ENCODE measurements at regions not wholly inside any gene's neighbourhood (a gene's known extent, or its start where the extent isn't known, plus 50 kb on each side); places are given as distances from the start of the nearest gene placed in this dataset.

DNA sequence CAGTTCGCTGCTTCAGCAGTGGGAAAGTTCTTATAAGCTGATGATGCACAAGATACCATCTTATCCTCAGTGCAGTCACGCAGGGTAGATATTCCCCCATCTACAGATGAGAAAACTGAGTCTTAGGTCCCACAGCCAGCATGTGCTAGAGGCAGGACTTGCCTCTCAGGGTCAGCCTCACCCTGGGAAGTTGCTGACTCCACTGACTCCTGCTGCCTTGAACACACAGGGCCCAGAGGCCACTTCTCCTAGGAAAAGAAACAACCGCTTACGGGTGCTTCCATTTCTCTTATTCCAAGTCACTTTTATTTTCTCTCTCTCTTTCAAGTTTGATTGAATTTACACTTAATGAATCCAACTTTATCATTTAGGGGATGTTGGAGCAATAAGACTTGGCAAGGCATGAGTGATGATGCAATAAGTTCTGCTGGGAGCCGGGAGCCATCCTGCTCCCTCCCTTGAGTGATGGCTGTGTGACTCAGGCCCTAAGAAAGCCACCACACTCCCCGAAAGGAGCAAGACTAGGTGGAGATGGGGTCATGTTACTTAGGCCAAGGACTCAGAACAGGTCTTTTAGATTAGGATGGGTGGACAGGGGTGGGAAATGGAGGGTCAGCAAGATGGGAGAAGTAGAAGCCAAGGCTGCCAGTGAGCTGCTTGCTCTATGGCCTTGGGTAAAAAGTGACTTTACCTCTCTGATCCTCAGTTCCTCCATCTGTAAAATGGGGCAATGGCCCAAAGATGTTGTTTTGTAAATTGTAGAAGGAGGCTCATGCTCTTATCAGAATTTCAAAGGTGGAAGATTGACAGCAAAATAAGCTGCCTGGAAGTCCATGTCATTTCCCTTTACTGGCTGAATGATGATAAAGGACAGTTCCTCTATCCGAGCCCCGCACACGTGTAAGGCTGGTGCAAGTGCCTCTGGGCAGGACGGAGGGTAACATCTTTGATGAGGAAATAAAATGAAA, 67.4 kb upstream of the ZNF618 start:
- TF ChIP-seq, protein P1, sequence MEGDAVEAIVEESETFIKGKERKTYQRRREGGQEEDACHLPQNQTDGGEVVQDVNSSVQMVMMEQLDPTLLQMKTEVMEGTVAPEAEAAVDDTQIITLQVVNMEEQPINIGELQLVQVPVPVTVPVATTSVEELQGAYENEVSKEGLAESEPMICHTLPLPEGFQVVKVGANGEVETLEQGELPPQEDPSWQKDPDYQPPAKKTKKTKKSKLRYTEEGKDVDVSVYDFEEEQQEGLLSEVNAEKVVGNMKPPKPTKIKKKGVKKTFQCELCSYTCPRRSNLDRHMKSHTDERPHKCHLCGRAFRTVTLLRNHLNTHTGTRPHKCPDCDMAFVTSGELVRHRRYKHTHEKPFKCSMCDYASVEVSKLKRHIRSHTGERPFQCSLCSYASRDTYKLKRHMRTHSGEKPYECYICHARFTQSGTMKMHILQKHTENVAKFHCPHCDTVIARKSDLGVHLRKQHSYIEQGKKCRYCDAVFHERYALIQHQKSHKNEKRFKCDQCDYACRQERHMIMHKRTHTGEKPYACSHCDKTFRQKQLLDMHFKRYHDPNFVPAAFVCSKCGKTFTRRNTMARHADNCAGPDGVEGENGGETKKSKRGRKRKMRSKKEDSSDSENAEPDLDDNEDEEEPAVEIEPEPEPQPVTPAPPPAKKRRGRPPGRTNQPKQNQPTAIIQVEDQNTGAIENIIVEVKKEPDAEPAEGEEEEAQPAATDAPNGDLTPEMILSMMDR (IDR thresholded peaks at IDR 0.05 in 8 of 11, conservative IDR thresholded peaks at IDR 0.05 in 3 of 11) = no peak
- no peak for TF ChIP-seq POLR2A (IDR thresholded peaks at IDR 0.05)

Measured in spleen (tissue), 7 donors.